GM12872 (cell line): ENCODE measurements at regions not wholly inside any gene's neighbourhood (a gene's known extent, or its start where the extent isn't known, plus 50 kb on each side); places are given as distances from the start of the nearest gene placed in this dataset.

ENCODE experiments used
- TF ChIP-seq, protein P1 (sequence below): IDR thresholded peaks from 3 replicates; pipeline ENCODE4 v1.5.1; 2011; ENCODE audit warnings: low read depth, mild to moderate bottlenecking, low read length, moderate library complexity; ENCODE audit not compliant: insufficient read depth

DNA sequence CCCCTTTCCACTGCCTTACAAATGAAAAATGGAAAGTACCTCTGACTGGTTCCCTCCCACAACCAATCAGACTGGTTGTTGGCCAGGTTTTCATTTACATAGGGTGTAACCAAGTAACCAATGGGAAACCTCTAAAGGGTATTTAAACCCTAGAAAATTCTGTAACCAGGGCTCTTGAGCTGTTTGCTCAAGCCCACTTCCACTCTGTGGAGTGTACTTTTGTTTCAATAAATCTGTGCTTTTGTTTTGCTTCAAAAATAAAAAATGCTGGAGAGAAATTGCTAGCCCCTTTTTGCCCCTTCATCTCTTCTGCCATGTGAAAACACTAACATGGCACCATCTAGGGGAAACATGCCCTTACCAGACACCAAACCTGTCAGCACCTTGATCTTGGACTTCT, 129.5 kb downstream of the AHR start:
- TF ChIP-seq, protein P1, sequence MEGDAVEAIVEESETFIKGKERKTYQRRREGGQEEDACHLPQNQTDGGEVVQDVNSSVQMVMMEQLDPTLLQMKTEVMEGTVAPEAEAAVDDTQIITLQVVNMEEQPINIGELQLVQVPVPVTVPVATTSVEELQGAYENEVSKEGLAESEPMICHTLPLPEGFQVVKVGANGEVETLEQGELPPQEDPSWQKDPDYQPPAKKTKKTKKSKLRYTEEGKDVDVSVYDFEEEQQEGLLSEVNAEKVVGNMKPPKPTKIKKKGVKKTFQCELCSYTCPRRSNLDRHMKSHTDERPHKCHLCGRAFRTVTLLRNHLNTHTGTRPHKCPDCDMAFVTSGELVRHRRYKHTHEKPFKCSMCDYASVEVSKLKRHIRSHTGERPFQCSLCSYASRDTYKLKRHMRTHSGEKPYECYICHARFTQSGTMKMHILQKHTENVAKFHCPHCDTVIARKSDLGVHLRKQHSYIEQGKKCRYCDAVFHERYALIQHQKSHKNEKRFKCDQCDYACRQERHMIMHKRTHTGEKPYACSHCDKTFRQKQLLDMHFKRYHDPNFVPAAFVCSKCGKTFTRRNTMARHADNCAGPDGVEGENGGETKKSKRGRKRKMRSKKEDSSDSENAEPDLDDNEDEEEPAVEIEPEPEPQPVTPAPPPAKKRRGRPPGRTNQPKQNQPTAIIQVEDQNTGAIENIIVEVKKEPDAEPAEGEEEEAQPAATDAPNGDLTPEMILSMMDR, result no peak

DNA sequence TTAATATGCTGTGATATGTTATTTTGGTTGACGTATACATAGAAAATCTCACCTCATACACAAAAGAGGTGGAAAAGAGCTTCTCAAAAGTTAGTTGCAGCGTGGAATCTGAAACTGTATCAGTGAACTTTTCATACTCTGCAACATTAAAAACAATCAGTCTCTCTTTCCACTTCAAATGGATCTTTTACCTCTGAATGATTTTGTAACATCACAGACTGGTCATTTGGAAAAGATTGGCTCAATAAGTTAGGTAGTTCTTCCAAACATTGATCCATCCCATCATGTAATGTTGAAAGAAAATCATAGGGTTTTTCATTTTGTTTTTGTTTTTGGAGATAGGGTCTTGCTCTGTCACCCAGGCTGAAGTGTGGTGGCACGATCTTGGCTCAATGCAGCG, 131.1 kb downstream of the AHR start:
- TF ChIP-seq, protein P1, result no peak

- TF ChIP-seq, protein P1, result no peak
Measured at GRCh38 chr7:17432793-17433192, 134.3 kb downstream of the AHR start.

DNA sequence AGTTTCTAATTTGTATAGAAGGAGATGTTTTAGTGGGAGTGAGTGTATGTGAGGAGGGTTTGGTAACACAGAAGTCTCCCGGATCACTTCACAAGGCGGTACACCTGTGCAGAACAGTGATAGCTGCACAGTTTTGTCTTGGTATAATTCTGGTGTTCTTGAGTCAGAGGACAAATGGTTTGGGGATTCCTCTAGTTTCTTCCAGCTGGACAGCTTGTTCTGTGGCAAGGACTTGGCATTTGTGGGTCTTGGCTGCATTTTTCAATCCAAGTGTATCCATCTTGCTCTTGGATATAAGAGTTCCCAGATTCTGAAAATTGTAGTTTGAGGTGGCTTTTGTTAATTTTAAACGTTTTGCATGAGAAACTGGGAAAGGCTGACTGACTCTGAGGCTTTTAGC, 135.7 kb downstream of the AHR start:
- TF ChIP-seq, protein P1, result no peak

DNA sequence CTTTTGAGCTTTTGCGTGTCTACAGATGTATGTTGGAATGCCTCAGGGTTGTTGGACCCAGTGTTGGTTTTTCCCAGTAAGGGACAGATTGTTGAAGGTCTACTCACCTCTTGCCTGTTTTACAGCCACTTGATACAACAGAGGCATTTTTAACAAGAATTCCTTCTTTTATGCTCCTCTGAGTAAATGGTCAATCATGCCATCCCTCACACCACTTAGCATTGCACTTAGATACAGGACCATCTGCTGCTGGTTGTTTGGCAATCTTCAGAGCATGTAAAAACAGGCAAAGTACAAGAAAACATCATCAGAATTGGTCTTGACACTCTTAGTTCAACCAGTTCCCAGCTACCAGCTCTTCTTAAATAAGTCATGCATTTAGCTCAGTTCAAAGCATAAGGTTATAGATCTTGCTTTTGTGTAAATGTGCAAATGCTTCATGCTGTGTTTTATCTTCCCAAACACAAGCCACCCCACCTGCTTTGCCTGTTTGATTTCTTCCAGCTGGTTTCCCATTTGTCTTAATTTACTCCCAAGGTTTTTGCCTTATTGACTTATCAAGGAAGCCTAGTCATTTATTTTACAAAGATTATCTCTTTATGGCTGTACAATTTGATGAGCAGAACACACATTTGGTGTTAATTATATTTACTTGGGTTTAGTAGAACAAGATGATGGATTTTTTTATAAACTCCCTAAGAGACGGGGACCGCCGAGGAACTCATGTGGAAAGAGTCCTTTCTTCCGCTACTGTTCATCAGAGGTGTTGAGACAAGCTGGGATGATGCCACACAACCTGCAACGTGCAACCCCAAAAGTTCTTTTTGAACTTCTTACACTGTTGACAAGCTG, 136.6 kb downstream of the AHR start:
- TF ChIP-seq, protein P1, result no peak

GRCh38 chr7:17436126-17436525, 137.7 kb downstream of the AHR start:
- TF ChIP-seq, protein P1, result no peak

DNA sequence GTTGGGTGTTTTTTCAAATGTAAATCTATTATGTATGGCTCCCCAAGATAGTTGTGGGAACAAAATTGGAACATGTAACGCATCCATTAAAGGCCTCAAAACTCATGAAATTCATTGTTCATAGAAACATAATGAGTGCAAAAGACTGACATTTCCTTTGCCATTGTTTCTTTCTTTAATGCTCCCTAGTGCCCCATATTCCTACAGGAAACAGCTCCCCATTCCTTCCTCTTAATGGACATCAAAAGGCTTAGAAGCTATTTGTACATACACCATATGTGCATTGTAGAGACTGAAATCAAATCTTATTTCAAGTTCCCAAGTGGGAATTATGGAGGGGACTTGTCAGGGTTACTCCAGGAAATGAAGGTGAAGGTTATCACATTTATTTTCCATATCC, 139.1 kb downstream of the AHR start:
- TF ChIP-seq, protein P1, result no peak
